Left lung (tissue), 4 donors: ENCODE measurements at regions not wholly inside any gene's neighbourhood (a gene's known extent, or its start where the extent isn't known, plus 50 kb on each side); places are given as distances from the start of the nearest gene placed in this dataset.

Experiments
- ATAC-seq: fragments of 200-7000 bp; cut with Tn5 transposase; one replicate; pipeline ENCODE4 v1.9.1; 2020; ENCODE audit warnings: moderate library complexity
- DNase-seq, 4 donors: peaks; one replicate each; pipeline ENCODE4 v3.0.0-alpha.2; 2013 to 2020
- H3K27ac ChIP-seq, 2 donors: fragments of 200-600 bp; sonication (generic) in 1 of 2; one replicate each; pipeline versions ENCODE4 v1.5.0 to v1.8.0; 2020 to 2021
- H3K27me3 ChIP-seq, 2 donors: fragments of 200-600 bp; sonication (generic) in 1 of 2; one replicate each; pipeline versions ENCODE4 v1.5.0 to v1.8.0; 2020 to 2021
- H3K36me3 ChIP-seq, 2 donors: fragments of 200-600 bp; sonication (generic) in 1 of 2; one replicate each; pipeline versions ENCODE4 v1.5.0 to v1.8.0; 2020 to 2021
- H3K4me1 ChIP-seq, 2 donors: fragments of 200-600 bp; one replicate each; pipeline ENCODE4 v1.8.0; 2021
- H3K4me3 ChIP-seq, 2 donors: fragments of 200-600 bp; sonication (generic) in 1 of 2; one replicate each; pipeline versions ENCODE4 v1.5.0 to v1.8.0; 2020 to 2021; ENCODE audit warnings: mild to moderate bottlenecking in 1 of 2
- H3K9me3 ChIP-seq, 2 donors: fragments of 200-600 bp; sonication (generic) in 1 of 2; one replicate each; pipeline versions ENCODE4 v1.5.0 to v1.8.0; 2020 to 2021
- CTCF ChIP-seq, 2 donors: fragments of 200-600 bp; sonication (generic) in 1 of 2; IDR thresholded peaks; one replicate each; pipeline versions ENCODE4 v1.5.0 to v1.8.0; 2021; ENCODE audit warnings: antibody characterized with exemption in 2 of 2
- intact Hi-C, 2 donors: fragments of 100-400 bp; cut with DNase I; formaldehyde crosslinking; loops; one replicate each; pipeline versions ENCODE4 v1.11.2 to v1.14.2; 2022
- donor health status: DM: no; HTN: yes; CAD: no.
- donor health status: DM: no; HTN: no; CAD: no.

- Histone ChIP-seq H3K27ac (no peak overlapping the region), H3K9me3 (peaks cover 0 to 4% of the 10 kb centered on the region in 2 donors), H3K36me3 (no peaks in the 10 kb centered on the region), H3K27me3 (no peaks in the 10 kb centered on the region), H3K4me3 (no peak overlapping the region), H3K4me1 (no peaks in the 10 kb centered on the region)
- ATAC-seq (no peak), DNase-seq (no peak)
- intact Hi-C loops, result no loop called here
- TF ChIP-seq CTCF (IDR thresholded peaks at IDR 0.05), result no peak
These were observed 98.5 kb upstream of the ZFP64 start for GRCh38 chr20:52289956-52290565.

GRCh38 chr20:52280407-52280806 is 88.8 kb upstream of the ZFP64 start:
- no peak for ATAC-seq
- Histone ChIP-seq H3K27ac (no peak overlapping the region), H3K27me3 (peaks cover 0 to 18% of the 10 kb centered on the region in 2 donors), H3K4me1 (peaks cover 0 to 5% of the 10 kb centered on the region in 2 donors), H3K36me3 (no peaks in the 10 kb centered on the region), H3K4me3 (no peak overlapping the region), H3K9me3 (no peaks in the 10 kb centered on the region)
- no peak for DNase-seq
- intact Hi-C loops, result no loop called here
- no peak for TF ChIP-seq CTCF (IDR thresholded peaks at IDR 0.05)

- Histone ChIP-seq H3K4me3 (no peak overlapping the region), H3K27me3 (peaks cover 0 to 18% of the 10 kb centered on the region in 2 donors), H3K9me3 (no peaks in the 10 kb centered on the region), H3K36me3 (no peaks in the 10 kb centered on the region), H3K4me1 (peaks cover 0 to 5% of the 10 kb centered on the region in 2 donors), H3K27ac (no peak overlapping the region)
- no peak for TF ChIP-seq CTCF (IDR thresholded peaks at IDR 0.05)
- DNase-seq, result no peak
- intact Hi-C loops, result no loop called here
- no peak for ATAC-seq
These were observed 88.1 kb upstream of the ZFP64 start for GRCh38 chr20:52279706-52280105.

- Histone ChIP-seq H3K27me3 (peaks cover 0 to 7% of the 10 kb centered on the region in 2 donors), H3K9me3 (no peaks in the 10 kb centered on the region), H3K4me3 (no peak overlapping the region), H3K4me1 (peaks cover 0 to 5% of the 10 kb centered on the region in 2 donors), H3K36me3 (no peaks in the 10 kb centered on the region), H3K27ac (no peak overlapping the region)
- DNase-seq (peak in 2 of 4 donors; percentile 79), ATAC-seq (no peak)
- intact Hi-C loops, result no loop called here
- TF ChIP-seq CTCF (IDR thresholded peaks at IDR 0.05), result no peak
These were observed 83.7 kb upstream of the ZFP64 start for GRCh38 chr20:52275181-52275691.

- no peak overlapping the region for H3K4me3 ChIP-seq
- H3K36me3 ChIP-seq, result no peaks in the 10 kb centered on the region
- TF ChIP-seq CTCF (IDR thresholded peaks at IDR 0.05), result no peak
- peaks cover 0 to under 1% of the 10 kb centered on the region in 2 donors for H3K4me1 ChIP-seq
- no peaks in the 10 kb centered on the region for H3K9me3 ChIP-seq
- H3K27me3 ChIP-seq, result peaks cover 0 to 1% of the 10 kb centered on the region in 2 donors
- intact Hi-C loops, result no loop called here
- H3K27ac ChIP-seq, result no peak overlapping the region
- ATAC-seq (no peak), DNase-seq (no peak)
These were observed 79.1 kb upstream of the ZFP64 start for GRCh38 chr20:52270696-52271095.
